BJ (cell line): ENCODE measurements at regions not wholly inside any gene's neighbourhood (a gene's known extent, or its start where the extent isn't known, plus 50 kb on each side); places are given as distances from the start of the nearest gene placed in this dataset.

Experiments
- CTCF ChIA-PET: fragments of 350-600 bp; formaldehyde crosslinking; extraction: SDS; loops from one replicate; lab custom pipeline; 2021; ENCODE audit warnings: antibody characterized with exemption, inconsistent platforms; lab: Yijun Ruan, JAX
- POLR2A ChIA-PET: fragments of 300-600 bp; sonication (Branson Sonifier 250); formaldehyde crosslinking; extraction: SDS; loops from one replicate; lab custom pipeline; 2021; ENCODE audit warnings: antibody characterized with exemption; lab: Charles Lee
- DNase-seq: peaks from one replicate; pipeline ENCODE4 v3.0.0-alpha.2; 2011; ENCODE audit warnings: low read depth
- H3K27me3 ChIP-seq: 2 replicates; pipeline ENCODE4 v1.6.0; 2011; ENCODE audit warnings: low read length; ENCODE audit not compliant: control insufficient read depth, insufficient read depth
- H3K36me3 ChIP-seq: 2 replicates; pipeline ENCODE4 v1.5.1; 2011; ENCODE audit warnings: low read length; ENCODE audit not compliant: control insufficient read depth, insufficient read depth
- H3K4me3 ChIP-seq: 2 replicates; pipeline ENCODE4 v1.5.1; 2011; ENCODE audit warnings: low read depth, mild to moderate bottlenecking, control low read depth, low read length
- TF ChIP-seq, protein P1 (sequence below): IDR thresholded peaks from 2 replicates; pipeline ENCODE4 v1.5.1; 2011; ENCODE audit warnings: low read depth, mild to moderate bottlenecking, control low read depth, inconsistent platforms, low read length, moderate library complexity; ENCODE audit not compliant: insufficient read depth

DNA sequence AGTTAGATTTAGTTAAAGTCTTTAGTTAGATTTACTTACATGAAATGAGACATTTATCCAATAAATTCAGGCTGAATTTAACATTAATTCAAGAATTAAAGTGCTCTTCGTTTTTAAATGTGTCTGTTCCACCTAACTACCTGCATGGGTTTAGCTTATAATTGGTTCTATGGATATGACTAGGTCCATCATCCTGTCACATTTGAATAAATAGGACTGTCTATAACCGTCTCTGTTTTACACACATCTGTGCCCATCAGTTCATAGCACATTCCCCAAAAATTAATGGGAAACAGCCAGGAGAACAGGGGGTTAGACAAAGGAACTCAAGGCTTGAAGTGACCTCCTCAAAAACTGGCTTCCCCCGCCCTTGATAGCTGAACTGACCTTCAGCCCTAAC lies 219.6 kb downstream of the MRPL39 start:
- POLR2A ChIA-PET = no interaction called here
- CTCF ChIA-PET = interaction anchor here (1.0 to 2.6 kb wide), 4 partner anchors 28 to 104 kb away, joined by 3 to 8 read pairs (median 4); no protein-coding TSS in a partner anchor
- TF ChIP-seq, protein P1, sequence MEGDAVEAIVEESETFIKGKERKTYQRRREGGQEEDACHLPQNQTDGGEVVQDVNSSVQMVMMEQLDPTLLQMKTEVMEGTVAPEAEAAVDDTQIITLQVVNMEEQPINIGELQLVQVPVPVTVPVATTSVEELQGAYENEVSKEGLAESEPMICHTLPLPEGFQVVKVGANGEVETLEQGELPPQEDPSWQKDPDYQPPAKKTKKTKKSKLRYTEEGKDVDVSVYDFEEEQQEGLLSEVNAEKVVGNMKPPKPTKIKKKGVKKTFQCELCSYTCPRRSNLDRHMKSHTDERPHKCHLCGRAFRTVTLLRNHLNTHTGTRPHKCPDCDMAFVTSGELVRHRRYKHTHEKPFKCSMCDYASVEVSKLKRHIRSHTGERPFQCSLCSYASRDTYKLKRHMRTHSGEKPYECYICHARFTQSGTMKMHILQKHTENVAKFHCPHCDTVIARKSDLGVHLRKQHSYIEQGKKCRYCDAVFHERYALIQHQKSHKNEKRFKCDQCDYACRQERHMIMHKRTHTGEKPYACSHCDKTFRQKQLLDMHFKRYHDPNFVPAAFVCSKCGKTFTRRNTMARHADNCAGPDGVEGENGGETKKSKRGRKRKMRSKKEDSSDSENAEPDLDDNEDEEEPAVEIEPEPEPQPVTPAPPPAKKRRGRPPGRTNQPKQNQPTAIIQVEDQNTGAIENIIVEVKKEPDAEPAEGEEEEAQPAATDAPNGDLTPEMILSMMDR = no peak

DNA sequence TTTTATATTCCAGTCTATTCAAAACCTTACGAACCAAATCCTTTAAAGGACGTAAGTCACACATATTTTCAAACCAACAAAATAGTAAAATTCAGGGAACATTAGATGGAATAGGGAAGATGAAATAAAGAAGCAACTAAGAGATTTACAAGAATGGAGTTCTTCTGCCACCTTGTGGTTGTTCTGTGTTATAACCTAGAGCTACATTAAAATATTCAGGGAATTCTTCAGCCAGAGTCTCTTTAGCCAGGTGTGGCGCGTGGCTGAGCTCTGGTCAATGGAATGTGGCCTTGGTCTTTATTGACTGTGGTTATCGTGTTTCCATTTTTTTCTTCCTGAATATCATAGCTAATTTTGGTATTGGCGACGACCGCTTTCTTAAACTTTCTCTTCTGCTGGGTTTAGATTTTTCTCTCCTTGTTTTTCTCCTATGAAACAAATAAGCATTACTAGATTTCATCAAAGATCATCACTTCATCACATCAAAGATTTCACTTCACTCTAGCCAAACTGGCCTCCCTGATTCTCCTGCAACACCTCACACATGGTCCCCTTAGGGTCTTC lies 221.3 kb downstream of the MRPL39 start:
- Histone ChIP-seq H3K4me3 (no peak overlapping the region), H3K27me3 (no peaks in the 10 kb centered on the region), H3K36me3 (no peaks in the 10 kb centered on the region)
- TF ChIP-seq, protein P1 = peak; percentile 64
- POLR2A ChIA-PET = no interaction called here
- no peak for DNase-seq
- CTCF ChIA-PET = interaction anchor here (0.6 to 2.6 kb wide), 8 partner anchors 12 to 103 kb away, joined by 3 to 29 read pairs (median 4); no protein-coding TSS in a partner anchor

More for the DNA sequence above, 219.6 kb downstream of the MRPL39 start:
- no peaks in the 10 kb centered on the region for H3K36me3 ChIP-seq
- no peaks in the 10 kb centered on the region for H3K27me3 ChIP-seq
- no peak for DNase-seq
- no peak overlapping the region for H3K4me3 ChIP-seq

DNA sequence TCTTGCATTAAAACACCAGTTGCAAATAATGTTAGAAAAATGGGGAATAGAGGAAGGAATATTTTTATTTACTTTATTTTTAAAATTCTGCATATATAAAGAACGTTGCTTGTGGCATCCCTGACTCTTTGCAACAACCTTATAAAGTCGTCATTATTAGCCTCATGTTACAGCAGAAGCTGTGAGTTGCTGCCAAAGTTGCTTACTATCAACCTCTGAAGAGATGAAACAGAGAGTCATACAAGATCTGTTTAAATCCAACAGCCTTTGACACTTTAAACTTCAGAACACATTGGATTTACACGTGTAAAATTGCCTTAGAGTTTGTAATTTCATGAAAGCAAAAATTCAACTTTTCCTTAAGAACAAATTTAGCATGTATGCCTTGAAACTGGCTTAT lies 221.9 kb downstream of the MRPL39 start:
- Histone ChIP-seq H3K27me3 (no peaks in the 10 kb centered on the region), H3K4me3 (no peak overlapping the region), H3K36me3 (no peaks in the 10 kb centered on the region)
- ChIA-PET POLR2A (no interaction called here), CTCF (interaction anchor here (1.1 to 2.6 kb wide), 7 partner anchors 10 to 102 kb away, joined by 3 to 29 read pairs (median 8); no protein-coding TSS in a partner anchor)
- TF ChIP-seq, protein P1 = no peak
- DNase-seq = no peak

DNA sequence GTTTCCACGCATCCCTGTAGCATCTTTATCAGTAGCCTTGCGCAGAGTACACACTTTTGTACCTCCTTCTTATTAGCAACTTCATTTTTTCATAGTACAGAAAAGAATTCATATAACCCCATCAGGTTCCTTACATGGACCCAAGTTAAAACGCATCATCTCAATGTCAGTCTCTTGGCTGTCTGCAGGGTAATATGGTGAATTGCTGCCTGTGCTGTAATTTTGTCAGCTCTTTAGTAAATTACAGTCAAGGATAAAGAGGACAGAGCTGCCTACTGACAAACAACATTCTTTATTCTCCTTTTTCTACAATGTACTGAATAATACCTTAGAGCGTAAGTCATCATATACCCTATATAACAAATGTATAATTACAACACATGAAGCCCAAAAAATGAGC lies 222.5 kb downstream of the MRPL39 start:
- Histone ChIP-seq H3K27me3 (no peaks in the 10 kb centered on the region), H3K4me3 (no peak overlapping the region), H3K36me3 (no peaks in the 10 kb centered on the region)
- POLR2A ChIA-PET = no interaction called here
- TF ChIP-seq, protein P1 = no peak
- CTCF ChIA-PET = interaction anchor here (1.1 to 2.6 kb wide), 5 partner anchors 11 to 102 kb away, joined by 3 to 29 read pairs (median 10); no protein-coding TSS in a partner anchor
- DNase-seq = no peak

DNA sequence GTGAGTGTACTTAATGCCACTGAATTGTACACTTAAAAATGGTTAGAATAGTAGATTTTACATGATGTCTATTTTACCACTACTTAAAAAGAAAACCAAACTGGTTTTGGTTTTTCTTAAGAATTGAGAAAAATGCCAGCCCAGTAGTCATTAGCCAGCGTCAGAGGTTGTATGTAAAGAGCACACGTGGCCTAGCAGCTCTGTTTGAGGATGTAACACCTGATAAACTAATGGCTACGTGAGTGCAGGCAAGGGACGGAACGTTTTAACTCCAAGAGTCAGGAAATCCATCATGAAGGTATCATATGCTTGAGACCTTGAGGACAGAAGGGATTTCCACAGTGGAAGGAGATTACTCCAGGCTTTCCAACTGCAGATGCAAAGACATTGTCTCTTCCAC lies 223.7 kb downstream of the MRPL39 start:
- no peak overlapping the region for H3K4me3 ChIP-seq
- no peaks in the 10 kb centered on the region for H3K27me3 ChIP-seq
- TF ChIP-seq, protein P1 = no peak
- ChIA-PET CTCF (interaction anchor here (1.1 to 2.3 kb wide), 2 partner anchors 33 to 39 kb away, joined by 3 to 15 read pairs; no protein-coding TSS in a partner anchor), POLR2A (no interaction called here)
- no peak for DNase-seq
- H3K36me3 ChIP-seq = no peaks in the 10 kb centered on the region
